ENCODE measurements at regions not wholly inside any gene's neighbourhood (a gene's known extent, or its start where the extent isn't known, plus 50 kb on each side); places are given as distances from the start of the nearest gene placed in this dataset.
"Not testable (repeated sequence)": the region's sequence is repeated elsewhere in the genome, so short reads cannot be mapped to it uniquely, and the experiment has no call there.

- intact Hi-C loops (cut with micrococcal nuclease; ENCODE audit: unreplicated experiment): loop anchor here (2.0 kb wide), 1 partner anchor 146 kb away; the partner anchor contains the start of gene IVNS1ABP
- Histone ChIP-seq H3K36me3 (ENCODE audit: control insufficient read depth, insufficient read depth, low read length) (no peaks in the 10 kb centered on the region), H3K27me3 (replicated peaks; ENCODE audit: control insufficient read depth, insufficient read depth, low read length) (no peaks in the 10 kb centered on the region), H3K4me1 (peaks cover 3% of the 10 kb centered on the region; the same call in 1 of the 2 replicates), H3K4me3 (ENCODE audit: low read depth, low read length) (no peak overlapping the region), H3K9me3 (no peaks in the 10 kb centered on the region)
- POLR2A ChIA-PET: interaction anchor here (0.8 to 2.0 kb wide), 2 partner anchors 79 to 146 kb away, joined by 5 to 7 read pairs; partner anchors contain the start of gene IVNS1ABP
- Mint-ChIP-seq H3K36me3 (ENCODE audit: insufficient read depth, unreplicated experiment) (no peaks in the 10 kb centered on the region), H3K27me3 (ENCODE audit: insufficient read depth, unreplicated experiment) (no peaks in the 10 kb centered on the region), H3K4me1 (ENCODE audit: low read depth, unreplicated experiment) (peaks cover 20% of the 10 kb centered on the region), H3K27ac (ENCODE audit: unreplicated experiment) (peak overlapping the region; percentile 56), H3K9me3 (ENCODE audit: unreplicated experiment) (peaks cover 12% of the 10 kb centered on the region), H3K4me3 (ENCODE audit: unreplicated experiment) (no peak overlapping the region)
- DNase-seq: peak in 1 of 2 experiments; percentile 21
- TF ChIP-seq, protein P1, sequence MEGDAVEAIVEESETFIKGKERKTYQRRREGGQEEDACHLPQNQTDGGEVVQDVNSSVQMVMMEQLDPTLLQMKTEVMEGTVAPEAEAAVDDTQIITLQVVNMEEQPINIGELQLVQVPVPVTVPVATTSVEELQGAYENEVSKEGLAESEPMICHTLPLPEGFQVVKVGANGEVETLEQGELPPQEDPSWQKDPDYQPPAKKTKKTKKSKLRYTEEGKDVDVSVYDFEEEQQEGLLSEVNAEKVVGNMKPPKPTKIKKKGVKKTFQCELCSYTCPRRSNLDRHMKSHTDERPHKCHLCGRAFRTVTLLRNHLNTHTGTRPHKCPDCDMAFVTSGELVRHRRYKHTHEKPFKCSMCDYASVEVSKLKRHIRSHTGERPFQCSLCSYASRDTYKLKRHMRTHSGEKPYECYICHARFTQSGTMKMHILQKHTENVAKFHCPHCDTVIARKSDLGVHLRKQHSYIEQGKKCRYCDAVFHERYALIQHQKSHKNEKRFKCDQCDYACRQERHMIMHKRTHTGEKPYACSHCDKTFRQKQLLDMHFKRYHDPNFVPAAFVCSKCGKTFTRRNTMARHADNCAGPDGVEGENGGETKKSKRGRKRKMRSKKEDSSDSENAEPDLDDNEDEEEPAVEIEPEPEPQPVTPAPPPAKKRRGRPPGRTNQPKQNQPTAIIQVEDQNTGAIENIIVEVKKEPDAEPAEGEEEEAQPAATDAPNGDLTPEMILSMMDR (IDR thresholded peaks at IDR 0.05; ENCODE audit: insufficient read depth in 1 of 2, low read depth in 1 of 2, low read length in 1 of 2, severe bottlenecking in 1 of 2, unreplicated experiment in 1 of 2): no peak
- no TSS peak for BruUV-seq (replicated peaks)
- CTCF ChIA-PET: interaction anchor here (0.6 to 1.0 kb wide), 2 partner anchors 96 to 146 kb away, joined by 3 to 8 read pairs; partner anchors contain the start of gene IVNS1ABP
Measured at GRCh38 chr1:185463011-185463410, 146.0 kb upstream of the IVNS1ABP start.

DNA sequence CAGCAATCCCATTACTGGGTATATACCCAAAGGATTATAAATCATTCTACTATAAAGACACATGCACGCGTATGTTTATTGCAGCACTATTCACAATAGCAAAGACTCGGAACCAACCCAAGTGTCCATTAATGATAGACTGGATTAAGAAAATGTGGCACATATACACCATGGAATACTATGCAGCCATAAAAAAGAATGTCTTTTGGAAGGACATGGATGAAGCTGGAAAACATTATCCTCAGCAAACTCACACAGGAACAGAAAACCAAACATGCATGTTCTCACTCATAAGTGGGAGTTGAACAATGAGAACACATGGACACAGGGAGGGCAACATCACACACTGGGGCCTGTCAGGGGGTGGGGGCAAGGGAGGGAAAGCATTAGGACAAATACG is 143.7 kb upstream of the IVNS1ABP start:
- H3K27me3 ChIP-seq (replicated peaks; ENCODE audit: control insufficient read depth, insufficient read depth, low read length); H3K27ac Mint-ChIP-seq (ENCODE audit: unreplicated experiment); H3K4me3 Mint-ChIP-seq (ENCODE audit: unreplicated experiment); H3K27me3 Mint-ChIP-seq (ENCODE audit: insufficient read depth, unreplicated experiment); H3K4me3 ChIP-seq (ENCODE audit: low read depth, low read length); BruUV-seq (replicated peaks); H3K36me3 Mint-ChIP-seq (ENCODE audit: insufficient read depth, unreplicated experiment); H3K4me1 ChIP-seq; DNase-seq; CTCF ChIA-PET; intact Hi-C loops (cut with micrococcal nuclease; ENCODE audit: unreplicated experiment); POLR2A ChIA-PET; H3K9me3 ChIP-seq; H3K36me3 ChIP-seq (ENCODE audit: control insufficient read depth, insufficient read depth, low read length): not testable (repeated sequence)
- H3K9me3 Mint-ChIP-seq (ENCODE audit: unreplicated experiment): peaks cover 25% of the 10 kb centered on the region
- H3K4me1 Mint-ChIP-seq (ENCODE audit: low read depth, unreplicated experiment): peaks cover 20% of the 10 kb centered on the region

- CTCF ChIA-PET: no interaction called here
- H3K36me3 Mint-ChIP-seq (ENCODE audit: insufficient read depth, unreplicated experiment): no peaks in the 10 kb centered on the region
- Histone ChIP-seq H3K4me3 (ENCODE audit: low read depth, low read length) (no peak overlapping the region), H3K9me3 (no peaks in the 10 kb centered on the region), H3K27me3 (replicated peaks; ENCODE audit: control insufficient read depth, insufficient read depth, low read length) (no peaks in the 10 kb centered on the region), H3K4me1 (peaks cover 3% of the 10 kb centered on the region; the same call in 1 of the 2 replicates), H3K36me3 (ENCODE audit: control insufficient read depth, insufficient read depth, low read length) (no peaks in the 10 kb centered on the region)
- peaks cover 20% of the 10 kb centered on the region for H3K4me1 Mint-ChIP-seq (ENCODE audit: low read depth, unreplicated experiment)
- no peak for DNase-seq
- intact Hi-C loops (cut with micrococcal nuclease; ENCODE audit: unreplicated experiment): no loop called here
- no peaks in the 10 kb centered on the region for H3K27me3 Mint-ChIP-seq (ENCODE audit: insufficient read depth, unreplicated experiment)
- H3K4me3 Mint-ChIP-seq (ENCODE audit: unreplicated experiment): no peak overlapping the region
- no TSS peak for BruUV-seq (replicated peaks)
- peaks cover 24% of the 10 kb centered on the region for H3K9me3 Mint-ChIP-seq (ENCODE audit: unreplicated experiment)
- H3K27ac Mint-ChIP-seq (ENCODE audit: unreplicated experiment): no peak overlapping the region
- TF ChIP-seq, protein P1 (IDR thresholded peaks at IDR 0.05; ENCODE audit: insufficient read depth in 1 of 2, low read depth in 1 of 2, low read length in 1 of 2, severe bottlenecking in 1 of 2, unreplicated experiment in 1 of 2): no peak
- POLR2A ChIA-PET: no interaction called here
Measured at GRCh38 chr1:185459141-185459540, 142.1 kb upstream of the IVNS1ABP start.

DNA sequence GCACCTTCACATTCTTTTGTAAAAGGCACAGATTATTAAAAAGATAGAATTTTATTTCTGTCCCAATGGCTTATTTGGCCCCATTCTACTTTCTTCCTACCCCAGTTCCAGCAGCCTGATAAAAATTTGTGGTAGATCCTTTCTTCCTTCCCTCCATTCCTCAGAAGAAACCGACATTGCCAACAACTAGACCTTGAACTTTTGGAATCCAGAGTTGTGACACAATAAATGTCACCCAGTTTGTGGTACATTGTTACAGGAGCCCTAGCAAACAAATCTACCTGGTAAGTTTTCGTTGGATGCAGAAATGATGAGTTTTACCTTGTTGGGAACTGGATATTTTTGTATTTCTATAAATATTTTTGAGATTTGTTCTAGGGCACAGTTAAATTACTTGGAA is 141.6 kb upstream of the IVNS1ABP start:
- Mint-ChIP-seq H3K27me3 (ENCODE audit: insufficient read depth, unreplicated experiment) (no peaks in the 10 kb centered on the region), H3K9me3 (ENCODE audit: unreplicated experiment) (peaks cover 20% of the 10 kb centered on the region), H3K4me3 (ENCODE audit: unreplicated experiment) (no peak overlapping the region), H3K36me3 (ENCODE audit: insufficient read depth, unreplicated experiment) (no peaks in the 10 kb centered on the region), H3K4me1 (ENCODE audit: low read depth, unreplicated experiment) (peaks cover 19% of the 10 kb centered on the region), H3K27ac (ENCODE audit: unreplicated experiment) (no peak overlapping the region)
- intact Hi-C loops (cut with micrococcal nuclease; ENCODE audit: unreplicated experiment): no loop called here
- Histone ChIP-seq H3K36me3 (ENCODE audit: control insufficient read depth, insufficient read depth, low read length) (no peaks in the 10 kb centered on the region), H3K4me1 (peaks cover 3% of the 10 kb centered on the region; the same call in 1 of the 2 replicates), H3K27me3 (replicated peaks; ENCODE audit: control insufficient read depth, insufficient read depth, low read length) (no peaks in the 10 kb centered on the region), H3K4me3 (ENCODE audit: low read depth, low read length) (no peak overlapping the region), H3K9me3 (no peaks in the 10 kb centered on the region)
- no peak for DNase-seq
- ChIA-PET POLR2A (no interaction called here), CTCF (no interaction called here)
- TF ChIP-seq, protein P1 (IDR thresholded peaks at IDR 0.05; ENCODE audit: insufficient read depth in 1 of 2, low read depth in 1 of 2, low read length in 1 of 2, severe bottlenecking in 1 of 2, unreplicated experiment in 1 of 2): no peak
- BruUV-seq (replicated peaks): no TSS peak
